GM12892 (cell line): ENCODE measurements at regions not wholly inside any gene's neighbourhood (a gene's known extent, or its start where the extent isn't known, plus 50 kb on each side); places are given as distances from the start of the nearest gene placed in this dataset.

Experiments used
- POLR2A ChIP-seq: IDR thresholded peaks from 2 replicates; pipeline ENCODE4 v1.6.1; 2011; ENCODE audit warnings: low read depth, low read length, control low read depth
- POLR2AphosphoS5 ChIP-seq: IDR thresholded peaks from 2 replicates; pipeline ENCODE4 v1.6.1; 2011; ENCODE audit warnings: low read depth, low read length, control low read depth

- TF ChIP-seq POLR2A (no peak), POLR2AphosphoS5 (no peak)
These were observed 569.3 kb downstream of the TNS1 start for GRCh38 chr2:217433522-217433921.
